PC-9 (cell line): ENCODE measurements at regions not wholly inside any gene's neighbourhood (a gene's known extent, or its start where the extent isn't known, plus 50 kb on each side); places are given as distances from the start of the nearest gene placed in this dataset.

Experiments
- BruUV-seq: library from RNA; stranded (reverse); fragments of 400-500 nt; replicated peaks from 2 replicates; lab custom pipeline; 2021; lab: Mats Ljungman, UMichigan
- CTCF ChIA-PET: fragments of 300-600 bp; sonication (Branson Sonifier 250); formaldehyde crosslinking; loops from one replicate; lab custom pipeline; 2022; ENCODE audit warnings: antibody characterized with exemption; lab: Charles Lee
- POLR2A ChIA-PET: fragments of 300-600 bp; sonication (Branson Sonifier 250); formaldehyde crosslinking; loops from one replicate; lab custom pipeline; 2022; ENCODE audit warnings: antibody characterized with exemption; ENCODE audit not compliant: unreplicated experiment; lab: Charles Lee
- DNase-seq, 2 experiments: peaks; one replicate each; pipeline versions ENCODE4 v3.0.0 to v3.0.0-alpha.2; 2015 to 2022; ENCODE audit warnings: mixed read lengths in 1 of 2
- H2AFZ ChIP-seq: fragments of 200-600 bp; sonication (generic); 2 replicates; pipeline ENCODE4 v1.8.1; 2017; ENCODE audit warnings: antibody characterized with exemption
- H3F3A ChIP-seq: fragments of 200-600 bp; sonication (generic); 2 replicates; pipeline ENCODE4 v1.8.1; 2017; ENCODE audit warnings: antibody characterized with exemption, mild to moderate bottlenecking, low read depth; ENCODE audit not compliant: insufficient read depth
- H3K27ac ChIP-seq: fragments of 200-600 bp; sonication (generic); 2 replicates; pipeline ENCODE4 v1.6.1; 2016; ENCODE audit warnings: mixed run types
- H3K27me3 ChIP-seq: fragments of 200-600 bp; sonication (generic); 2 replicates; pipeline ENCODE4 v1.6.1; 2016; ENCODE audit warnings: low read depth, mixed run types; ENCODE audit not compliant: insufficient read depth
- H3K36me3 ChIP-seq: fragments of 200-600 bp; sonication (generic); 2 replicates; pipeline ENCODE4 v1.6.1; 2016; ENCODE audit warnings: low read depth, mixed run types
- H3K4me1 ChIP-seq: fragments of 200-600 bp; sonication (generic); replicated peaks from 2 replicates; pipeline ENCODE4 v1.6.1; 2016; ENCODE audit warnings: mixed run types; ENCODE audit not compliant: insufficient read depth
- H3K4me2 ChIP-seq: fragments of 200-600 bp; sonication (generic); 2 replicates; pipeline ENCODE4 v1.6.1; 2017; ENCODE audit warnings: mixed run types
- H3K4me3 ChIP-seq: fragments of 200-600 bp; sonication (generic); 2 replicates; pipeline ENCODE4 v1.6.1; 2016; ENCODE audit warnings: mixed run types
- H3K79me2 ChIP-seq: fragments of 200-600 bp; sonication (generic); 2 replicates; pipeline ENCODE4 v1.6.1; 2017; ENCODE audit warnings: low read depth, mixed run types
- H3K9me2 ChIP-seq: fragments of 200-600 bp; sonication (generic); 2 replicates; pipeline ENCODE4 v1.8.1; 2017; ENCODE audit warnings: mild to moderate bottlenecking; ENCODE audit not compliant: insufficient read depth
- H3K9me3 ChIP-seq: fragments of 200-600 bp; sonication (generic); 2 replicates; pipeline ENCODE4 v1.8.1; 2016; ENCODE audit warnings: low read depth; ENCODE audit not compliant: insufficient read depth
- H4K20me1 ChIP-seq: fragments of 200-600 bp; sonication (generic); 2 replicates; pipeline ENCODE4 v1.8.1; 2017; ENCODE audit not compliant: insufficient read depth
- CTCF ChIP-seq: fragments of 200-600 bp; sonication (generic); conservative IDR thresholded peaks from 2 replicates; pipeline ENCODE4 v1.6.1; 2017; ENCODE audit warnings: mixed run types, antibody characterized with exemption, mild to moderate bottlenecking, moderate library complexity
- EZH2 ChIP-seq: fragments of 200-600 bp; sonication (generic); IDR thresholded peaks from 2 replicates; pipeline ENCODE4 v1.8.0; 2017; ENCODE audit warnings: antibody characterized with exemption, low read depth
- intact Hi-C: fragments of 100-400 bp; cut with micrococcal nuclease; formaldehyde crosslinking; loops from one replicate; pipeline ENCODE4 v1.10.0; 2022; ENCODE audit not compliant: unreplicated experiment

GRCh38 chr2:61720911-61721310 is 132.9 kb downstream of the FAM161A start:
- no peak overlapping the region for H3K4me3 ChIP-seq
- no peaks in the 10 kb centered on the region for H3K27me3 ChIP-seq
- ChIA-PET POLR2A (no interaction called here), CTCF (no interaction called here)
- no TSS peak for BruUV-seq
- no peaks in the 10 kb centered on the region for H3K79me2 ChIP-seq
- H3K27ac ChIP-seq, result no peak overlapping the region
- no peaks in the 10 kb centered on the region; the same call in 1 of the 2 replicates for H3F3A ChIP-seq
- DNase-seq, result no peak
- no peak for TF ChIP-seq EZH2
- no peak for TF ChIP-seq CTCF
- no peaks in the 10 kb centered on the region for H3K4me1 ChIP-seq
- no peaks in the 10 kb centered on the region for H4K20me1 ChIP-seq
- H3K9me2 ChIP-seq, result 0 out of 2 replicates have a peak, but pooled peaks cover 4% of the 10 kb centered on the region
- H2AFZ ChIP-seq, result no peak overlapping the region
- H3K36me3 ChIP-seq, result no peaks in the 10 kb centered on the region
- H3K9me3 ChIP-seq, result no peaks in the 10 kb centered on the region
- H3K4me2 ChIP-seq, result no peak overlapping the region
- intact Hi-C loops, result no loop called here

- H3K9me2 ChIP-seq, result no peaks in the 10 kb centered on the region
- no peak overlapping the region for H3K4me3 ChIP-seq
- DNase-seq, result no peak
- no peak overlapping the region for H3K4me2 ChIP-seq
- no peaks in the 10 kb centered on the region for H3K9me3 ChIP-seq
- no peaks in the 10 kb centered on the region; the same call in 1 of the 2 replicates for H3F3A ChIP-seq
- TF ChIP-seq EZH2, result no peak
- no peak for TF ChIP-seq CTCF
- no peaks in the 10 kb centered on the region for H4K20me1 ChIP-seq
- CTCF ChIA-PET, result no interaction called here
- H3K27me3 ChIP-seq, result no peaks in the 10 kb centered on the region
- no peak overlapping the region for H3K27ac ChIP-seq
- no TSS peak for BruUV-seq
- no peak overlapping the region for H2AFZ ChIP-seq
- intact Hi-C loops, result no loop called here
- H3K4me1 ChIP-seq, result no peaks in the 10 kb centered on the region
- H3K79me2 ChIP-seq, result no peaks in the 10 kb centered on the region
- H3K36me3 ChIP-seq, result no peaks in the 10 kb centered on the region
- POLR2A ChIA-PET, result interaction anchor here (0.6 kb wide), 1 partner anchor 828 kb away, joined by 5 read pairs; no protein-coding TSS in a partner anchor
Measured at GRCh38 chr2:61718965-61719364, 134.9 kb downstream of the FAM161A start.

GRCh38 chr2:61715506-61715905 is 138.4 kb downstream of the FAM161A start:
- CTCF ChIA-PET, result no interaction called here
- BruUV-seq, result no TSS peak

More at GRCh38 chr2:61715506-61715905, 138.4 kb downstream of the FAM161A start:
- H3K9me3 ChIP-seq, result no peaks in the 10 kb centered on the region
- intact Hi-C loops, result no loop called here
- H4K20me1 ChIP-seq, result no peaks in the 10 kb centered on the region
- POLR2A ChIA-PET, result no interaction called here
- H3F3A ChIP-seq, result no peaks in the 10 kb centered on the region; the same call in 1 of the 2 replicates
- no peaks in the 10 kb centered on the region for H3K9me2 ChIP-seq
- H2AFZ ChIP-seq, result no peak overlapping the region
- H3K27me3 ChIP-seq, result no peaks in the 10 kb centered on the region
- H3K4me1 ChIP-seq, result no peaks in the 10 kb centered on the region
- H3K36me3 ChIP-seq, result no peaks in the 10 kb centered on the region
- TF ChIP-seq EZH2 (no peak), CTCF (no peak)
- H3K4me2 ChIP-seq, result no peak overlapping the region
- no peak overlapping the region for H3K4me3 ChIP-seq
- no peaks in the 10 kb centered on the region for H3K79me2 ChIP-seq
- H3K27ac ChIP-seq, result no peak overlapping the region
- no peak for DNase-seq
